Osteocyte (in vitro differentiated cells): ENCODE measurements at regions not wholly inside any gene's neighbourhood (a gene's known extent, or its start where the extent isn't known, plus 50 kb on each side); places are given as distances from the start of the nearest gene placed in this dataset.

Experiments
- DNase-seq: peaks from one replicate; pipeline ENCODE4 v3.0.0; 2021; ENCODE audit warnings: mixed read lengths; ENCODE audit not compliant: unreplicated experiment; ENCODE audit errors: extremely low spot score
- H3K27ac Mint-ChIP-seq: one replicate; pipeline ENCODE4 v1.8.0; 2021; ENCODE audit warnings: mild to moderate bottlenecking, mixed read lengths; ENCODE audit not compliant: unreplicated experiment
- H3K27me3 Mint-ChIP-seq: one replicate; pipeline ENCODE4 v1.8.0; 2021; ENCODE audit warnings: mixed read lengths; ENCODE audit not compliant: unreplicated experiment
- H3K36me3 Mint-ChIP-seq: one replicate; pipeline ENCODE4 v1.8.0; 2021; ENCODE audit warnings: mixed read lengths; ENCODE audit not compliant: unreplicated experiment
- H3K4me1 Mint-ChIP-seq: one replicate; pipeline ENCODE4 v1.8.0; 2021; ENCODE audit warnings: mixed read lengths; ENCODE audit not compliant: unreplicated experiment
- H3K4me3 Mint-ChIP-seq: one replicate; pipeline ENCODE4 v1.8.0; 2021; ENCODE audit warnings: mild to moderate bottlenecking, moderate library complexity, mixed read lengths; ENCODE audit not compliant: unreplicated experiment
- H3K9me3 Mint-ChIP-seq: one replicate; pipeline ENCODE4 v1.8.0; 2021; ENCODE audit warnings: mixed read lengths; ENCODE audit not compliant: unreplicated experiment
- CTCF ChIP-seq: fragments of 200-600 bp; sonication (generic); IDR thresholded peaks from 2 replicates; pipeline ENCODE4 v1.5.0; 2021; ENCODE audit warnings: antibody characterized with exemption, mild to moderate bottlenecking, moderate library complexity

- H3K9me3 Mint-ChIP-seq, result no peaks in the 10 kb centered on the region
- H3K27ac Mint-ChIP-seq, result no peak overlapping the region
- H3K4me3 Mint-ChIP-seq, result no peak overlapping the region
- peaks cover 4% of the 10 kb centered on the region for H3K27me3 Mint-ChIP-seq
- no peaks in the 10 kb centered on the region for H3K36me3 Mint-ChIP-seq
- TF ChIP-seq CTCF, result no peak
- DNase-seq, result no peak
- H3K4me1 Mint-ChIP-seq, result peaks cover 4% of the 10 kb centered on the region
Observed at GRCh38 chr14:53273671-53274072, 120.5 kb upstream of the DDHD1 start.

DNA sequence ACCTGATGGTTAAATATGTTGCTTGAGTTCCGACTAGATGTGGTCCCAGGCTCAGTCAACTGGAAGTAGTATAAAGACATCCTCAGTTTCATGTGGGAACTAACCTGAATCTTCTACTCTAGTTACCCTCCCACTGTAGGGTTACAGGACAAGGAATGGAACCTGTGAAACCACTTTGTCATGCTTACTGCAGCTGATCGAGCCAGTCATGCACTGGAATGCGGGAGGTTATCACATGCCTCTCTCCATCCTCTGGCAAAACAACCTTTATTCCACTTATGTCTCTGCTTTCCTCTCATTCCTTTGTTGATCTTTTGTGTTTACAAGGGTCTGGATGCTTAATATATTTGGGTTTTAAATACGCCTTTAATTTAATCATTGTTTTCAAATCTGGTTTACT, 111.9 kb upstream of the DDHD1 start:
- DNase-seq, result no peak
- Mint-ChIP-seq H3K9me3 (peaks cover 26% of the 10 kb centered on the region), H3K27me3 (peaks cover 35% of the 10 kb centered on the region), H3K27ac (no peak overlapping the region), H3K4me1 (no peaks in the 10 kb centered on the region), H3K4me3 (no peak overlapping the region), H3K36me3 (no peaks in the 10 kb centered on the region)
- no peak for TF ChIP-seq CTCF

- no peak for DNase-seq
- Mint-ChIP-seq H3K27me3 (peaks cover 33% of the 10 kb centered on the region), H3K36me3 (no peaks in the 10 kb centered on the region), H3K9me3 (peaks cover 26% of the 10 kb centered on the region), H3K4me1 (no peaks in the 10 kb centered on the region), H3K4me3 (no peak overlapping the region), H3K27ac (no peak overlapping the region)
- no peak for TF ChIP-seq CTCF
Observed at GRCh38 chr14:53260928-53261327, 107.8 kb upstream of the DDHD1 start.

GRCh38 chr14:53260286-53260685, 107.2 kb upstream of the DDHD1 start:
- no peak for TF ChIP-seq CTCF
- Mint-ChIP-seq H3K27ac (no peak overlapping the region), H3K9me3 (peaks cover 26% of the 10 kb centered on the region), H3K4me1 (no peaks in the 10 kb centered on the region), H3K36me3 (no peaks in the 10 kb centered on the region), H3K27me3 (peaks cover 33% of the 10 kb centered on the region), H3K4me3 (no peak overlapping the region)
- DNase-seq, result no peak

- Mint-ChIP-seq H3K27ac (no peak overlapping the region), H3K4me3 (no peak overlapping the region), H3K36me3 (no peaks in the 10 kb centered on the region), H3K4me1 (no peaks in the 10 kb centered on the region), H3K9me3 (no peaks in the 10 kb centered on the region), H3K27me3 (peaks cover 51% of the 10 kb centered on the region)
- DNase-seq, result no peak
- TF ChIP-seq CTCF, result no peak
Observed at GRCh38 chr14:53252141-53252540, 99.0 kb upstream of the DDHD1 start.
